ENCODE measurements at regions not wholly inside any gene's neighbourhood (a gene's known extent, or its start where the extent isn't known, plus 50 kb on each side); places are given as distances from the start of the nearest gene placed in this dataset.

DNA sequence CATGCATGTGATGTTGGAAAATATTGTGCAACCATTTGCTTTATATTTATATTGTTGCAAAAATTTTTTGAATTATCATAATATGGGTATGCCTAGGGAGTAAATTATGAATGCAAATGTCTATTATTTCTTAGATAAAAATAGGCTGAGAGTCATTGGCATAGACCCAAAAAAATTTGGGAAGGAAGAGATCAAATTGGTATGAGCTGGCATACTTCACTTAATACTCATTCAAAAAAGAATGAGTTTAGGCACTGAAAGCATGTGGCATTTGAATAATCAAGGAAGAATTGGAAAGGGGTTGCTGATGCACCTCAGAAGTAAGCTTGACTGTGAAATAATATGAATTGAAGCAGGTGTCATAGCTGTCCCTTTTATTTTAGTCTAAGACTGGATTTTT lies 764.0 kb upstream of the DPPA4 start:
- Histone ChIP-seq H3K9me2 (ENCODE audit: insufficient read depth, low read length) (no peaks in the 10 kb centered on the region), H4K20me1 (ENCODE audit: insufficient read depth, low read length) (no peaks in the 10 kb centered on the region), H2AFZ (ENCODE audit: low read length) (no peak overlapping the region), H3K4me2 (ENCODE audit: low read length) (no peak overlapping the region), H3K4me3 (ENCODE audit: low read depth, low read length, poor library complexity, severe bottlenecking) (no peak overlapping the region), H3K36me3 (ENCODE audit: insufficient read depth, low read length) (no peaks in the 10 kb centered on the region), H3K79me2 (ENCODE audit: insufficient read depth, low read depth, low read length) (no peaks in the 10 kb centered on the region), H3K4me1 (ENCODE audit: insufficient read depth, low read length, poor library complexity, severe bottlenecking) (no peaks in the 10 kb centered on the region), H3K27ac (ENCODE audit: low read depth, low read length, poor library complexity, severe bottlenecking) (no peak overlapping the region), H3K9me3 (ENCODE audit: low read length) (no peaks in the 10 kb centered on the region)
- no peak for DNase-seq (ENCODE audit: low spot score)
- BruUV-seq (replicated peaks) = no TSS peak
- TF ChIP-seq, protein P1, sequence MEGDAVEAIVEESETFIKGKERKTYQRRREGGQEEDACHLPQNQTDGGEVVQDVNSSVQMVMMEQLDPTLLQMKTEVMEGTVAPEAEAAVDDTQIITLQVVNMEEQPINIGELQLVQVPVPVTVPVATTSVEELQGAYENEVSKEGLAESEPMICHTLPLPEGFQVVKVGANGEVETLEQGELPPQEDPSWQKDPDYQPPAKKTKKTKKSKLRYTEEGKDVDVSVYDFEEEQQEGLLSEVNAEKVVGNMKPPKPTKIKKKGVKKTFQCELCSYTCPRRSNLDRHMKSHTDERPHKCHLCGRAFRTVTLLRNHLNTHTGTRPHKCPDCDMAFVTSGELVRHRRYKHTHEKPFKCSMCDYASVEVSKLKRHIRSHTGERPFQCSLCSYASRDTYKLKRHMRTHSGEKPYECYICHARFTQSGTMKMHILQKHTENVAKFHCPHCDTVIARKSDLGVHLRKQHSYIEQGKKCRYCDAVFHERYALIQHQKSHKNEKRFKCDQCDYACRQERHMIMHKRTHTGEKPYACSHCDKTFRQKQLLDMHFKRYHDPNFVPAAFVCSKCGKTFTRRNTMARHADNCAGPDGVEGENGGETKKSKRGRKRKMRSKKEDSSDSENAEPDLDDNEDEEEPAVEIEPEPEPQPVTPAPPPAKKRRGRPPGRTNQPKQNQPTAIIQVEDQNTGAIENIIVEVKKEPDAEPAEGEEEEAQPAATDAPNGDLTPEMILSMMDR (conservative IDR thresholded peaks at IDR 0.05; ENCODE audit: low read length) = no peak
- no peak for TF ChIP-seq EZH2phosphoT487 (IDR thresholded peaks at IDR 0.05; ENCODE audit: borderline replicate concordance, low read depth, low read length)
- POLR2A ChIA-PET = no interaction called here
- intact Hi-C loops (cut with micrococcal nuclease; ENCODE audit: unreplicated experiment) = no loop called here
- CTCF ChIA-PET (ENCODE audit: unreplicated experiment) = no interaction called here

DNA sequence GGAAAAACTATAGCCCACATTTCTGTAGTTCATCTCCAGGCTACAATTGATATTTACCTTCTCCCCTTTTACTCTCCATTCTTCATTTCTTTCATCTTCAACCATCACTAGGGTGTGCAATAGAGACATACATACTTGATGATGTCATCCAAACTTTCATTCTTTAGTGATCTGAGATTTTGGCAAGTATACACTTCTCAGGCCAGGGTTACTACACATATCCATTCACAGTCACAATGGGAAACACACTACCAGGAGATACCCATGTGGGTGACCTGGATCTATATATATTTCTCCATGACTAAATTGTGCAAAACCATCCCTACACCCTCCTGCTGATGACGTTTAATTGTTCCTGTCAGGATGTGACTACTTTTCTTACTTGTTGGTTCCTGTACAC lies 769.5 kb upstream of the DPPA4 start:
- POLR2A ChIA-PET = no interaction called here
- intact Hi-C loops (cut with micrococcal nuclease; ENCODE audit: unreplicated experiment) = no loop called here
- no peak for TF ChIP-seq EZH2phosphoT487 (IDR thresholded peaks at IDR 0.05; ENCODE audit: borderline replicate concordance, low read depth, low read length)
- TF ChIP-seq, protein P1 (conservative IDR thresholded peaks at IDR 0.05; ENCODE audit: low read length) = no peak

DNA sequence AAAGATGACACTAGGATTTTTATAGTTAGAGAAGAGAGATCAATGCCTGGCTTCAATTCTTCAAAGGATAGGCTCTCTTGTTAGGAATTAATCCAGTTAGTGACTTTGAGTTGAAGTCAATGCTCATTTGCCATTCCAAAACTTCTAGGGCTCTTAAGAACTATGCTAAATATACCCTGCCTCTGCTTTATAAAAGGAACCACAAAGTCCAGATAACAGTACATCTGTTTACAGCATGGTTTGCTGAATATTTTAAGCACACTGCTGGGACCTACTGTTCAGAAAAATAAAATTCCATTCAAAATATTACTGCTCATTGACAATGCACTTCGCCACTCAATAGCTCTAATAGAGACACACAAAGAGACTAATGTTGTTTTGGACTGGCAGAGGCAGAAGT lies 786.6 kb upstream of the DPPA4 start:
- intact Hi-C loops (cut with micrococcal nuclease; ENCODE audit: unreplicated experiment) = no loop called here
- no peaks in the 10 kb centered on the region for H3K36me3 ChIP-seq (ENCODE audit: insufficient read depth, low read length)
- BruUV-seq (replicated peaks) = no TSS peak
- no peaks in the 10 kb centered on the region for H3K9me2 ChIP-seq (ENCODE audit: insufficient read depth, low read length)
- H3K4me1 ChIP-seq (ENCODE audit: insufficient read depth, low read length, poor library complexity, severe bottlenecking) = no peaks in the 10 kb centered on the region
- no peaks in the 10 kb centered on the region for H3K79me2 ChIP-seq (ENCODE audit: insufficient read depth, low read depth, low read length)
- POLR2A ChIA-PET = no interaction called here
- no peaks in the 10 kb centered on the region for H4K20me1 ChIP-seq (ENCODE audit: insufficient read depth, low read length)
- TF ChIP-seq EZH2phosphoT487 (IDR thresholded peaks at IDR 0.05; ENCODE audit: borderline replicate concordance, low read depth, low read length) = no peak
- TF ChIP-seq, protein P1 (conservative IDR thresholded peaks at IDR 0.05; ENCODE audit: low read length) = no peak
- no peak overlapping the region for H2AFZ ChIP-seq (ENCODE audit: low read length)
- CTCF ChIA-PET (ENCODE audit: unreplicated experiment) = no interaction called here
- H3K9me3 ChIP-seq (ENCODE audit: low read length) = no peaks in the 10 kb centered on the region
- no peak overlapping the region for H3K4me3 ChIP-seq (ENCODE audit: low read depth, low read length, poor library complexity, severe bottlenecking)
- no peak overlapping the region for H3K4me2 ChIP-seq (ENCODE audit: low read length)
- H3K27ac ChIP-seq (ENCODE audit: low read depth, low read length, poor library complexity, severe bottlenecking) = no peak overlapping the region
- DNase-seq (ENCODE audit: low spot score) = no peak

More for the DNA sequence above, 769.5 kb upstream of the DPPA4 start:
- DNase-seq (ENCODE audit: low spot score) = no peak
- no peaks in the 10 kb centered on the region for H3K4me1 ChIP-seq (ENCODE audit: insufficient read depth, low read length, poor library complexity, severe bottlenecking)
- no peaks in the 10 kb centered on the region for H3K9me2 ChIP-seq (ENCODE audit: insufficient read depth, low read length)
- H4K20me1 ChIP-seq (ENCODE audit: insufficient read depth, low read length) = no peaks in the 10 kb centered on the region
- H3K9me3 ChIP-seq (ENCODE audit: low read length) = no peaks in the 10 kb centered on the region
- H3K27ac ChIP-seq (ENCODE audit: low read depth, low read length, poor library complexity, severe bottlenecking) = no peak overlapping the region
- no peak overlapping the region for H2AFZ ChIP-seq (ENCODE audit: low read length)
- no TSS peak for BruUV-seq (replicated peaks)
- CTCF ChIA-PET (ENCODE audit: unreplicated experiment) = no interaction called here
- H3K79me2 ChIP-seq (ENCODE audit: insufficient read depth, low read depth, low read length) = no peaks in the 10 kb centered on the region
- no peak overlapping the region for H3K4me2 ChIP-seq (ENCODE audit: low read length)
- no peaks in the 10 kb centered on the region for H3K36me3 ChIP-seq (ENCODE audit: insufficient read depth, low read length)
- no peak overlapping the region for H3K4me3 ChIP-seq (ENCODE audit: low read depth, low read length, poor library complexity, severe bottlenecking)
